GM23248 (cell line): ENCODE measurements at regions not wholly inside any gene's neighbourhood (a gene's known extent, or its start where the extent isn't known, plus 50 kb on each side); places are given as distances from the start of the nearest gene placed in this dataset.

Experiments used
- DNase-seq: peaks from one replicate; pipeline ENCODE4 v3.0.0-alpha.2; 2015
- H2AFZ ChIP-seq: fragments of 200-600 bp; sonication (generic); 2 replicates; pipeline ENCODE4 v1.6.1; 2016; ENCODE audit warnings: antibody characterized with exemption
- H3F3A ChIP-seq: fragments of 200-600 bp; sonication (generic); 2 replicates; pipeline ENCODE4 v1.6.1; 2016; ENCODE audit warnings: mild to moderate bottlenecking, antibody characterized with exemption, mixed run types; ENCODE audit not compliant: insufficient read depth
- H3K27ac ChIP-seq: fragments of 200-600 bp; sonication (generic); 2 replicates; pipeline ENCODE4 v1.5.1; 2016; ENCODE audit warnings: mild to moderate bottlenecking
- H3K27me3 ChIP-seq: fragments of 200-600 bp; sonication (generic); replicated peaks from 2 replicates; pipeline ENCODE4 v1.6.1; 2016; ENCODE audit warnings: mild to moderate bottlenecking; ENCODE audit not compliant: insufficient read depth
- H3K36me3 ChIP-seq: fragments of 200-600 bp; sonication (generic); 2 replicates; pipeline ENCODE4 v1.6.1; 2016; ENCODE audit warnings: low read depth, mild to moderate bottlenecking
- H3K4me1 ChIP-seq: fragments of 200-600 bp; sonication (generic); 2 replicates; pipeline ENCODE4 v1.6.1; 2016; ENCODE audit warnings: mild to moderate bottlenecking; ENCODE audit not compliant: insufficient read depth
- H3K4me2 ChIP-seq: fragments of 200-600 bp; sonication (generic); one replicate; pipeline ENCODE4 v1.6.1; 2016; ENCODE audit warnings: mild to moderate bottlenecking; ENCODE audit not compliant: unreplicated experiment
- H3K4me3 ChIP-seq: fragments of 200-600 bp; sonication (generic); 2 replicates; pipeline ENCODE4 v1.5.1; 2016; ENCODE audit warnings: mild to moderate bottlenecking
- H3K79me2 ChIP-seq: fragments of 200-600 bp; sonication (generic); 2 replicates; pipeline ENCODE4 v1.6.1; 2016; ENCODE audit warnings: mild to moderate bottlenecking; ENCODE audit not compliant: insufficient read depth
- H3K9ac ChIP-seq: fragments of 200-600 bp; sonication (generic); 2 replicates; pipeline ENCODE4 v1.6.1; 2016; ENCODE audit warnings: mild to moderate bottlenecking
- H3K9me2 ChIP-seq: fragments of 200-600 bp; sonication (generic); 2 replicates; pipeline ENCODE4 v1.6.1; 2016; ENCODE audit warnings: mixed run types, mild to moderate bottlenecking, moderate library complexity; ENCODE audit not compliant: insufficient read depth
- H3K9me3 ChIP-seq: fragments of 200-600 bp; sonication (generic); one replicate; pipeline ENCODE4 v1.6.1; 2017; ENCODE audit warnings: low read depth
- H4K20me1 ChIP-seq: fragments of 200-600 bp; sonication (generic); 2 replicates; pipeline ENCODE4 v1.6.0; 2016; ENCODE audit not compliant: insufficient read depth
- EZH2 ChIP-seq: fragments of 200-600 bp; sonication (generic); IDR thresholded peaks from 2 replicates; pipeline ENCODE4 v1.6.1; 2018; ENCODE audit warnings: antibody characterized with exemption, mild to moderate bottlenecking; ENCODE audit not compliant: insufficient read depth, poor library complexity, severe bottlenecking
- EZH2phosphoT487 ChIP-seq: fragments of 200-600 bp; sonication (generic); IDR thresholded peaks from 2 replicates; pipeline ENCODE4 v1.6.1; 2018; ENCODE audit warnings: antibody characterized with exemption, moderate library complexity, mild to moderate bottlenecking, low read depth; ENCODE audit not compliant: insufficient read depth
- WGBS, 2 experiments: methylation state at CpG; one replicate each; pipeline ENCODE4 v1.1.6; 2015 to 2017; ENCODE audit warnings: low lambda C conversion rate in 2 of 2, low coverage in 1 of 2; ENCODE audit errors: missing lambda C conversion rate in 2 of 2; 5-methylcytosine and 5-hydroxymethylcytosine counted together
- in situ Hi-C: fragments of 300-500 bp; cut with MboI; formaldehyde crosslinking; loops from 2 replicates; pipeline ENCODE4 v1.15.0; 2020

- no peaks in the 10 kb centered on the region for H3F3A ChIP-seq
- 79 to 84% methylated on average over 3 of the region's 3 CpGs for WGBS, 2 experiments
- TF ChIP-seq EZH2phosphoT487 (no peak), EZH2 (no peak)
- H3K27ac ChIP-seq = no peak overlapping the region
- peaks cover 17% of the 10 kb centered on the region; the same call in 1 of the 2 replicates for H3K27me3 ChIP-seq
- H3K4me3 ChIP-seq = no peak overlapping the region
- H3K9ac ChIP-seq = no peak overlapping the region
- no peak overlapping the region for H2AFZ ChIP-seq
- no peak overlapping the region for H3K4me2 ChIP-seq
- H3K4me1 ChIP-seq = no peaks in the 10 kb centered on the region
- no peaks in the 10 kb centered on the region for H4K20me1 ChIP-seq
- no peaks in the 10 kb centered on the region for H3K9me3 ChIP-seq
- no peaks in the 10 kb centered on the region for H3K36me3 ChIP-seq
- in situ Hi-C loops = no loop called here
- H3K9me2 ChIP-seq = no peaks in the 10 kb centered on the region
- DNase-seq = no peak
- no peaks in the 10 kb centered on the region for H3K79me2 ChIP-seq
Observed at GRCh38 chr20:11132819-11133415, 459.1 kb upstream of the JAG1 start.

- H3K9ac ChIP-seq = no peak overlapping the region
- no peaks in the 10 kb centered on the region for H3K79me2 ChIP-seq
- no peak for TF ChIP-seq EZH2
- TF ChIP-seq EZH2phosphoT487 = no peak
- no peaks in the 10 kb centered on the region for H3K9me2 ChIP-seq
- no peak for DNase-seq
- H3K27ac ChIP-seq = no peak overlapping the region
- H4K20me1 ChIP-seq = no peaks in the 10 kb centered on the region
- peaks cover 3% of the 10 kb centered on the region; the same call in 1 of the 2 replicates for H3K4me1 ChIP-seq
- no peak overlapping the region for H2AFZ ChIP-seq
- in situ Hi-C loops = no loop called here
- H3K9me3 ChIP-seq = no peaks in the 10 kb centered on the region
- peaks cover 13% of the 10 kb centered on the region; the same call in 1 of the 2 replicates for H3K27me3 ChIP-seq
- H3K4me3 ChIP-seq = no peak overlapping the region
- H3F3A ChIP-seq = no peaks in the 10 kb centered on the region
- H3K4me2 ChIP-seq = no peak overlapping the region
- no peaks in the 10 kb centered on the region for H3K36me3 ChIP-seq
Observed at GRCh38 chr20:11136691-11137090, 462.9 kb upstream of the JAG1 start.

- Histone ChIP-seq H3K27ac (no peak overlapping the region), H3K4me1 (peaks cover 3% of the 10 kb centered on the region; the same call in 1 of the 2 replicates), H3K4me2 (no peak overlapping the region), H2AFZ (no peak overlapping the region), H3K9ac (no peak overlapping the region), H3K79me2 (no peaks in the 10 kb centered on the region), H3K9me2 (no peaks in the 10 kb centered on the region), H3K27me3 (peaks cover 13% of the 10 kb centered on the region; the same call in 1 of the 2 replicates), H3K36me3 (no peaks in the 10 kb centered on the region), H3K4me3 (no peak overlapping the region), H3K9me3 (no peaks in the 10 kb centered on the region), H4K20me1 (no peaks in the 10 kb centered on the region), H3F3A (0 out of 2 replicates have a peak, but pooled peaks cover 3% of the 10 kb centered on the region)
- in situ Hi-C loops = no loop called here
- WGBS, 2 experiments = 71 to 77% methylated on average over 3 of the region's 3 CpGs
- DNase-seq = no peak
- no peak for TF ChIP-seq EZH2
Observed at GRCh38 chr20:11137688-11138087, 463.9 kb upstream of the JAG1 start.

DNA sequence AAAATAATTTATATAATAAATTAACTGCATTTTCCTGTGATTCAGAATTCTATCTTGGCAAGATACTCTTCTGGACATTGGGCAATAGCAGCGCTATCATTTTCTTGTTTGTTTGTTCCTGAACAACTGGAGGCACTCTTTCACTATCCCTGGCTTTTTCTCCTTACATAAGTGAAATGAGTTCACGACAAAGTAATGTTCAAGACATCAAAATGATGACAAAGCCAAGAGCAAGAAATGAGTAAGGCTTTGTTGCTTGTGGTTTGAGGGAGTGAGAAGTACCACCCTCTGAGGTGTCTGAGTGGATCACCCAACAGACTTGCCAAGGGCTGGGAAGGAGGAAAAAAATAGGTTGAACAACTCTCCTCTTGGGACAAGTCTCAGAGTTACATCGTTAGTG lies 466.6 kb upstream of the JAG1 start:
- TF ChIP-seq EZH2 (no peak), EZH2phosphoT487 (0 out of 2 replicates have a peak, but pooled peaks have one; percentile 50)
- H2AFZ ChIP-seq = no peak overlapping the region
- peak; percentile 96 for DNase-seq
- H3K27me3 ChIP-seq = 0 out of 2 replicates have a peak, but pooled peaks cover 13% of the 10 kb centered on the region
- no peak overlapping the region for H3K9ac ChIP-seq
- peaks cover 17% of the 10 kb centered on the region for H3K4me1 ChIP-seq
- peak overlapping the region; percentile 23 for H3K27ac ChIP-seq
- no peak overlapping the region for H3K4me3 ChIP-seq
- no peaks in the 10 kb centered on the region for H3K9me3 ChIP-seq
- no peaks in the 10 kb centered on the region for H3K36me3 ChIP-seq
- peaks cover 14% of the 10 kb centered on the region; the same call in 1 of the 2 replicates for H3F3A ChIP-seq
- no peaks in the 10 kb centered on the region for H3K79me2 ChIP-seq
- WGBS, 2 experiments = 1 to 2% methylated on average over 3 of the region's 3 CpGs
- in situ Hi-C loops = no loop called here
- H3K4me2 ChIP-seq = peak overlapping the region; percentile 10
- H4K20me1 ChIP-seq = no peaks in the 10 kb centered on the region
- H3K9me2 ChIP-seq = no peaks in the 10 kb centered on the region

DNA sequence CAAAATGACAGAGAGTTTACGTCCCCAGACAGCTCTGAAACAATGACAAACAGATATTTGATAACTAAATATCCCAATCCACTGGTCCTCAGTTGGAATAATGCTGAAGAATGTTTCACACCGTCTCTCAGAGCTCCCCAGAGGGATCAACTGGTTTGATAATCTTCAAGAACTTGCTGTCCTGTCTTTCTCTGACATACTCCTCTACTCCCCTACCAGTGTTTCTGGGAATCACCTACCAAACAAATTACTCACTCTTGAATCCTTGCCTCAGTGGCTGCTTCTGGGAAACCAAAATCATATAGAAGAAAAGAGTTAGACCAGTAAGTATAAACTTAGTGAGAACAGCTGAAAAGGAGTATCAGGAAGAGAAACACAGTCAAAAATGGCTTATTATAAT lies 469.7 kb upstream of the JAG1 start:
- WGBS, 2 experiments = 49 to 54% methylated on average over 2 of the region's 2 CpGs
- H3F3A ChIP-seq = peaks cover 14% of the 10 kb centered on the region; the same call in 1 of the 2 replicates
- in situ Hi-C loops = no loop called here
- H4K20me1 ChIP-seq = no peaks in the 10 kb centered on the region
- DNase-seq = peak; percentile 18
- no peaks in the 10 kb centered on the region for H3K9me3 ChIP-seq
- H3K4me3 ChIP-seq = 0 out of 2 replicates have a peak overlapping the region, but pooled peaks have one; percentile 9
- peak overlapping the region; percentile 71 for H3K27ac ChIP-seq
- H3K9ac ChIP-seq = peak overlapping the region; percentile 31
- peak overlapping the region; percentile 30 for H3K4me2 ChIP-seq
- H3K4me1 ChIP-seq = peaks cover 17% of the 10 kb centered on the region
- H3K9me2 ChIP-seq = no peaks in the 10 kb centered on the region
- H3K79me2 ChIP-seq = no peaks in the 10 kb centered on the region
- H3K36me3 ChIP-seq = no peaks in the 10 kb centered on the region
- H2AFZ ChIP-seq = 0 out of 2 replicates have a peak overlapping the region, but pooled peaks have one; percentile 4
- H3K27me3 ChIP-seq = no peaks in the 10 kb centered on the region
- no peak for TF ChIP-seq EZH2
- no peak for TF ChIP-seq EZH2phosphoT487
